HEK293 (cell line): ENCODE measurements at regions not wholly inside any gene's neighbourhood (a gene's known extent, or its start where the extent isn't known, plus 50 kb on each side); places are given as distances from the start of the nearest gene placed in this dataset.

Experiments
- CTCF ChIA-PET: fragments of 350-600 bp; formaldehyde crosslinking; extraction: SDS; loops from one replicate; lab custom pipeline; 2021; ENCODE audit warnings: antibody characterized with exemption; lab: Yijun Ruan, JAX
- POLR2A ChIA-PET: fragments of 300-600 bp; formaldehyde crosslinking; extraction: SDS; loops from one replicate; lab custom pipeline; 2020; ENCODE audit warnings: antibody characterized with exemption, inconsistent platforms; lab: Yijun Ruan, JAX
- H3K27ac ChIP-seq: fragments of 200-500 bp; sonication (Bioruptor generic); 2 replicates; pipeline ENCODE4 v1.5.1; 2014; ENCODE audit warnings: low read depth, low read length, control low read depth, inconsistent platforms; ENCODE audit errors: extremely low read depth
- H3K36me3 ChIP-seq, 2 experiments: fragments of 200-500 bp in 1 of 2; sonication (Bioruptor generic) in 1 of 2; 1 replicate in 1 of 2; 2 replicates in 1 of 2; pipeline ENCODE4 v1.5.1; 2014 to 2017; ENCODE audit warnings: inconsistent platforms in 2 of 2, low read length in 2 of 2; ENCODE audit not compliant: control insufficient read depth in 2 of 2, insufficient read depth in 1 of 2
- H3K4me1 ChIP-seq: fragments of 200-500 bp; sonication (Bioruptor generic); 2 replicates; pipeline ENCODE4 v1.5.1; 2014; ENCODE audit warnings: mild to moderate bottlenecking, low read length, inconsistent platforms; ENCODE audit not compliant: control insufficient read depth, insufficient read depth
- H3K4me3 ChIP-seq: 2 replicates; pipeline ENCODE4 v1.5.1; 2011; ENCODE audit warnings: low read depth, mild to moderate bottlenecking, control low read depth, low read length, moderate library complexity
- H3K9me3 ChIP-seq: fragments of 200-500 bp; sonication (Bioruptor generic); 2 replicates; pipeline ENCODE4 v1.5.1; 2014; ENCODE audit warnings: low read depth, low read length, inconsistent platforms; ENCODE audit not compliant: control insufficient read depth, insufficient read depth
- CTCF ChIP-seq: fragments of 450-650 bp; formaldehyde crosslinking; IDR thresholded peaks from 2 replicates; pipeline ENCODE4 v1.5.1; 2016; ENCODE audit warnings: missing biosample characterization, missing genetic modification characterization
- GFI1B ChIP-seq: fragments of 450-650 bp; formaldehyde crosslinking; IDR thresholded peaks from 2 replicates; pipeline ENCODE4 v1.5.1; 2016; ENCODE audit warnings: missing biosample characterization, missing genetic modification characterization
- GLIS1 ChIP-seq: fragments of 450-650 bp; formaldehyde crosslinking; IDR thresholded peaks from 2 replicates; pipeline ENCODE4 v1.5.1; 2016; ENCODE audit warnings: missing biosample characterization, missing genetic modification characterization
- INSM2 ChIP-seq: fragments of 450-650 bp; formaldehyde crosslinking; IDR thresholded peaks from 2 replicates; pipeline ENCODE4 v1.5.1; 2016; ENCODE audit warnings: missing biosample characterization, missing genetic modification characterization
- KLF16 ChIP-seq: fragments of 450-650 bp; formaldehyde crosslinking; IDR thresholded peaks from 2 replicates; pipeline ENCODE4 v1.5.1; 2017; ENCODE audit warnings: missing biosample characterization, missing genetic modification characterization
- MYNN ChIP-seq: fragments of 450-650 bp; formaldehyde crosslinking; IDR thresholded peaks from 2 replicates; pipeline ENCODE4 v1.5.1; 2016; ENCODE audit warnings: missing biosample characterization, missing genetic modification characterization, borderline replicate concordance
- OSR2 ChIP-seq: fragments of 450-650 bp; formaldehyde crosslinking; IDR thresholded peaks from 2 replicates; pipeline ENCODE4 v1.5.1; 2016; ENCODE audit warnings: missing biosample characterization, missing genetic modification characterization
- SP2 ChIP-seq: fragments of 450-650 bp; formaldehyde crosslinking; IDR thresholded peaks from 2 replicates; pipeline ENCODE4 v1.5.1; 2016; ENCODE audit warnings: missing biosample characterization, missing genetic modification characterization
- SP7 ChIP-seq: fragments of 450-650 bp; formaldehyde crosslinking; IDR thresholded peaks from 2 replicates; pipeline ENCODE4 v1.5.1; 2016; ENCODE audit warnings: missing biosample characterization, missing genetic modification characterization
- ZBTB17 ChIP-seq: fragments of 450-650 bp; formaldehyde crosslinking; IDR thresholded peaks from 2 replicates; pipeline ENCODE4 v1.5.1; 2016; ENCODE audit warnings: missing biosample characterization, missing genetic modification characterization
- ZEB2 ChIP-seq: fragments of 450-650 bp; formaldehyde crosslinking; IDR thresholded peaks from 2 replicates; pipeline ENCODE4 v1.5.1; 2016; ENCODE audit warnings: missing biosample characterization, missing genetic modification characterization
- ZFP41 ChIP-seq: fragments of 450-650 bp; formaldehyde crosslinking; IDR thresholded peaks from 2 replicates; pipeline ENCODE4 v1.5.1; 2016; ENCODE audit warnings: missing biosample characterization, missing genetic modification characterization, borderline replicate concordance
- ZNF114 ChIP-seq: fragments of 450-650 bp; formaldehyde crosslinking; IDR thresholded peaks from 2 replicates; pipeline ENCODE4 v1.5.0; 2017; ENCODE audit warnings: missing biosample characterization, missing genetic modification characterization
- ZNF354C ChIP-seq: fragments of 450-650 bp; formaldehyde crosslinking; IDR thresholded peaks from 2 replicates; pipeline ENCODE4 v1.5.1; 2016; ENCODE audit warnings: missing biosample characterization, missing genetic modification characterization, low read depth, borderline replicate concordance
- ZNF391 ChIP-seq: fragments of 450-650 bp; formaldehyde crosslinking; IDR thresholded peaks from 2 replicates; pipeline ENCODE4 v1.5.1; 2016; ENCODE audit warnings: low read depth, missing biosample characterization, missing genetic modification characterization, borderline replicate concordance
- ZNF433 ChIP-seq: fragments of 450-650 bp; formaldehyde crosslinking; IDR thresholded peaks from 2 replicates; pipeline ENCODE4 v1.5.1; 2016; ENCODE audit warnings: missing biosample characterization, missing genetic modification characterization, low read depth
- ZNF501 ChIP-seq: fragments of 450-650 bp; formaldehyde crosslinking; IDR thresholded peaks from 2 replicates; pipeline ENCODE4 v1.5.1; 2016; ENCODE audit warnings: missing biosample characterization, missing genetic modification characterization
- ZNF529 ChIP-seq: fragments of 450-650 bp; formaldehyde crosslinking; IDR thresholded peaks from 2 replicates; pipeline ENCODE4 v1.5.1; 2017; ENCODE audit warnings: missing genetic modification characterization, missing biosample characterization; ENCODE audit not compliant: insufficient replicate concordance
- ZNF600 ChIP-seq: fragments of 450-650 bp; formaldehyde crosslinking; IDR thresholded peaks from 2 replicates; pipeline ENCODE4 v1.5.1; 2016; ENCODE audit warnings: missing biosample characterization, missing genetic modification characterization
- ZNF626 ChIP-seq: fragments of 450-650 bp; sonication (Bioruptor Pico); formaldehyde crosslinking; IDR thresholded peaks from 2 replicates; pipeline ENCODE4 v1.5.1; 2018; ENCODE audit warnings: missing biosample characterization, missing genetic modification characterization, inconsistent platforms
- ZNF639 ChIP-seq: fragments of 450-650 bp; formaldehyde crosslinking; IDR thresholded peaks from 2 replicates; pipeline ENCODE4 v1.5.1; 2016; ENCODE audit warnings: missing biosample characterization, missing genetic modification characterization
- ZNF660 ChIP-seq: fragments of 450-650 bp; IDR thresholded peaks from 2 replicates; pipeline ENCODE4 v1.5.1; 2018; ENCODE audit warnings: missing biosample characterization, mild to moderate bottlenecking, missing genetic modification characterization
- ZNF707 ChIP-seq: fragments of 450-650 bp; formaldehyde crosslinking; IDR thresholded peaks from 2 replicates; pipeline ENCODE4 v1.5.1; 2016; ENCODE audit warnings: missing biosample characterization, missing genetic modification characterization
- ZNF785 ChIP-seq: fragments of 450-650 bp; formaldehyde crosslinking; IDR thresholded peaks from 2 replicates; pipeline ENCODE4 v1.5.1; 2016; ENCODE audit warnings: missing biosample characterization, missing genetic modification characterization
- ZNF792 ChIP-seq: fragments of 450-650 bp; formaldehyde crosslinking; IDR thresholded peaks from 2 replicates; pipeline ENCODE4 v1.5.1; 2016; ENCODE audit warnings: missing biosample characterization, missing genetic modification characterization
- ZXDB ChIP-seq: fragments of 450-650 bp; formaldehyde crosslinking; IDR thresholded peaks from 2 replicates; pipeline ENCODE4 v1.5.1; 2016; ENCODE audit warnings: missing biosample characterization, missing genetic modification characterization
- TF ChIP-seq, protein P1 (sequence below): fragments of 450-650 bp; formaldehyde crosslinking; conservative IDR thresholded peaks from 2 replicates; pipeline ENCODE4 v1.5.1; 2016; ENCODE audit warnings: low read depth, missing biosample characterization, missing genetic modification characterization

DNA sequence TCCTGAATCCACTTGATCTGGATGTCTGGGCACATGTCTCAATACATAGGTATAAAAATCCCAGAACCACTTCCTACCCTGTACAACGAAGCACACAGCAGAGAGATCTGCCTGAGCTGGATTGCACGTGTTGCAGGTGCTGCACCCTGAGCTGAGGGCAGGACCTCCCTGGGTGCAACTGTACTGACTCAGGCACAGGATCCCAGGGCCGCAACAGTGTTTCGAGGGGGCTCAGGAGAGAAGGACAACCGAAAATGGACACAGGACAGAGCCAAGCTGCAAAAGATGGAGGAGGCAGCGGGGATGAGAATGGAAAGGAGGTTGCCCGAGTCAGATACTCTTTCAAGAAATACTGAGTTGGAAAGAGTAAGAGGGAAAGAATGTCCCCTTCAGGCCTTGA lies 354.1 kb downstream of the EIPR1 start:
- Histone ChIP-seq H3K4me1 (no peaks in the 10 kb centered on the region), H3K4me3 (no peak overlapping the region), H3K36me3 (no peaks in the 10 kb centered on the region), H3K9me3 (no peaks in the 10 kb centered on the region), H3K27ac (no peak overlapping the region)
- POLR2A ChIA-PET, result no interaction called here
- CTCF ChIA-PET, result no interaction called here
- TF ChIP-seq MYNN (tag by site-specific recombination), result no peak
- no peak for TF ChIP-seq ZEB2 (tag by site-specific recombination)
- no peak for TF ChIP-seq SP2 (tag by site-specific recombination)
- no peak for TF ChIP-seq ZNF354C (tag by site-specific recombination)
- TF ChIP-seq ZNF391 (tag by site-specific recombination), result no peak
- no peak for TF ChIP-seq ZNF114 (tag by site-specific recombination)
- TF ChIP-seq ZNF707 (tag by site-specific recombination), result no peak
- TF ChIP-seq ZNF433 (tag by site-specific recombination), result no peak
- TF ChIP-seq ZFP41 (tag by site-specific recombination), result no peak
- no peak for TF ChIP-seq KLF16 (tag by site-specific recombination)
- TF ChIP-seq CTCF (tag by site-specific recombination), result no peak
- TF ChIP-seq SP7, result no peak
- no peak for TF ChIP-seq GLIS1 (tag by site-specific recombination)
- TF ChIP-seq OSR2 (tag by site-specific recombination), result no peak
- TF ChIP-seq, protein P1, sequence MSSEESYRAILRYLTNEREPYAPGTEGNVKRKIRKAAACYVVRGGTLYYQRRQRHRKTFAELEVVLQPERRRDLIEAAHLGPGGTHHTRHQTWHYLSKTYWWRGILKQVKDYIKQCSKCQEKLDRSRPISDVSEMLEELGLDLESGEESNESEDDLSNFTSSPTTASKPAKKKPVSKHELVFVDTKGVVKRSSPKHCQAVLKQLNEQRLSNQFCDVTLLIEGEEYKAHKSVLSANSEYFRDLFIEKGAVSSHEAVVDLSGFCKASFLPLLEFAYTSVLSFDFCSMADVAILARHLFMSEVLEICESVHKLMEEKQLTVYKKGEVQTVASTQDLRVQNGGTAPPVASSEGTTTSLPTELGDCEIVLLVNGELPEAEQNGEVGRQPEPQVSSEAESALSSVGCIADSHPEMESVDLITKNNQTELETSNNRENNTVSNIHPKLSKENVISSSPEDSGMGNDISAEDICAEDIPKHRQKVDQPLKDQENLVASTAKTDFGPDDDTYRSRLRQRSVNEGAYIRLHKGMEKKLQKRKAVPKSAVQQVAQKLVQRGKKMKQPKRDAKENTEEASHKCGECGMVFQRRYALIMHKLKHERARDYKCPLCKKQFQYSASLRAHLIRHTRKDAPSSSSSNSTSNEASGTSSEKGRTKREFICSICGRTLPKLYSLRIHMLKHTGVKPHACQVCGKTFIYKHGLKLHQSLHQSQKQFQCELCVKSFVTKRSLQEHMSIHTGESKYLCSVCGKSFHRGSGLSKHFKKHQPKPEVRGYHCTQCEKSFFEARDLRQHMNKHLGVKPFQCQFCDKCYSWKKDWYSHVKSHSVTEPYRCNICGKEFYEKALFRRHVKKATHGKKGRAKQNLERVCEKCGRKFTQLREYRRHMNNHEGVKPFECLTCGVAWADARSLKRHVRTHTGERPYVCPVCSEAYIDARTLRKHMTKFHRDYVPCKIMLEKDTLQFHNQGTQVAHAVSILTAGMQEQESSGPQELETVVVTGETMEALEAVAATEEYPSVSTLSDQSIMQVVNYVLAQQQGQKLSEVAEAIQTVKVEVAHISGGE, result no peak
- TF ChIP-seq ZNF501 (tag by site-specific recombination), result no peak
- TF ChIP-seq ZNF529 (tag by site-specific recombination), result no peak
- TF ChIP-seq ZNF600, result no peak

DNA sequence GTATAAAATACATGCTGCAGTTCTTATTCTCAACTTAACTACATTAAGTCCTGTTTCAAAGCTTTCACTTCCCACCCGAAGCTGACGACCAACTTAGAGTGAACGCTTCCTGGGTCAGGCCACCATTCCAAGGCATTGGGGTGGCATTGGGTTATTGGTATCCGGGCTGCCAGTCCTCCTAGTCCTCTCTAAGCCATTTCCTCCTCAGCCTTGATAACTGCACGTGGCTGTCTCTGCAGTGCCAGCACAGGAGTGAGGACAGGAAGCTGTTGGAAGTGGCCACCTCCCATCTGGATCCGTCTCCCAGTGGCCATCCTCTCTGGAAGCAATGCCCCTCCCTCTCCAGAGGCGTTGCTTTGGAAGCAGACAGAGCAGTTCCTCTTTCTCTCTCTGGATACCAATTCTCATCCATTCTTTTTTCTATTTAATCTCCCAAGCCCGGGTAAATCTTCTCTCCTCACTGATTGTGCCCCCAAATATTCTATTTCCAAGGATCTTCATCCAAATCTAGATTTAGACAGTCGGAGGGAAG lies 354.7 kb downstream of the EIPR1 start:
- CTCF ChIA-PET, result interaction anchor here (0.6 kb wide), 1 partner anchor 1194 kb away, joined by 3 read pairs; no protein-coding TSS in a partner anchor

More for the DNA sequence above, 354.7 kb downstream of the EIPR1 start:
- no peaks in the 10 kb centered on the region for H3K4me1 ChIP-seq
- no peaks in the 10 kb centered on the region for H3K36me3 ChIP-seq
- no peak overlapping the region for H3K4me3 ChIP-seq
- H3K9me3 ChIP-seq, result no peaks in the 10 kb centered on the region
- no peak overlapping the region for H3K27ac ChIP-seq
- POLR2A ChIA-PET, result no interaction called here
- TF ChIP-seq ZBTB17 (tag by site-specific recombination) (no peak), INSM2 (tag by site-specific recombination) (no peak), MYNN (tag by site-specific recombination) (no peak), ZNF792 (tag by site-specific recombination) (no peak), ZXDB (tag by site-specific recombination) (no peak), ZNF626 (no peak), ZNF785 (tag by site-specific recombination) (no peak), ZNF660 (tag by site-specific recombination) (no peak), GFI1B (tag by site-specific recombination) (no peak), ZNF639 (tag by site-specific recombination) (no peak)
- TF ChIP-seq, all 188 proteins: peak for 0
